Medulla oblongata (tissue), 1 donor: ENCODE measurements at regions not wholly inside any gene's neighbourhood (a gene's known extent, or its start where the extent isn't known, plus 50 kb on each side); places are given as distances from the start of the nearest gene placed in this dataset.
"Not testable (repeated sequence)": the region's sequence is repeated elsewhere in the genome, so short reads cannot be mapped to it uniquely, and the experiment has no call there.

ENCODE experiments used
- DNase-seq: peaks from one replicate; pipeline ENCODE4 v3.0.0-alpha.2; 2015; ENCODE audit errors: extremely low spot score

GRCh38 chr6:134636186-134636799 is 313.6 kb downstream of the ALDH8A1 start:
- no peak for DNase-seq

GRCh38 chr6:134634966-134635365 is 314.9 kb downstream of the ALDH8A1 start:
- no peak for DNase-seq

- DNase-seq = no peak
Observed at GRCh38 chr6:134634466-134634865, 315.4 kb downstream of the ALDH8A1 start.

- peak; percentile 54 for DNase-seq
Observed at GRCh38 chr6:134632982-134633940, 315.3 kb upstream of the SGK1 start.

GRCh38 chr6:134632024-134632423 is 314.1 kb upstream of the SGK1 start:
- peak; percentile 69 for DNase-seq

GRCh38 chr6:134631398-134631924 is 313.5 kb upstream of the SGK1 start:
- DNase-seq = no peak

- peak; percentile 89 for DNase-seq
Observed at GRCh38 chr6:134630508-134631121, 312.7 kb upstream of the SGK1 start.

- DNase-seq = no peak
Observed at GRCh38 chr6:134628154-134628553, 310.2 kb upstream of the SGK1 start.

- no peak for DNase-seq
Observed at GRCh38 chr6:134627707-134628106, 309.8 kb upstream of the SGK1 start.

- no peak for DNase-seq
Observed at GRCh38 chr6:134626589-134626988, 308.7 kb upstream of the SGK1 start.

GRCh38 chr6:134626086-134626485 is 308.2 kb upstream of the SGK1 start:
- DNase-seq = no peak

GRCh38 chr6:134624781-134625180 is 306.9 kb upstream of the SGK1 start:
- no peak for DNase-seq

- no peak for DNase-seq
Observed at GRCh38 chr6:134623401-134623800, 305.5 kb upstream of the SGK1 start.

- DNase-seq = no peak
Observed at GRCh38 chr6:134622382-134623173, 304.7 kb upstream of the SGK1 start.

- DNase-seq = no peak
Observed at GRCh38 chr6:134621858-134622257, 303.9 kb upstream of the SGK1 start.

- no peak for DNase-seq
Observed at GRCh38 chr6:134619789-134620188, 301.9 kb upstream of the SGK1 start.

- no peak for DNase-seq
Observed at GRCh38 chr6:134619077-134619476, 301.2 kb upstream of the SGK1 start.

GRCh38 chr6:134614606-134615485 is 296.9 kb upstream of the SGK1 start:
- no peak for DNase-seq

GRCh38 chr6:134612128-134612527 is 294.2 kb upstream of the SGK1 start:
- not testable (repeated sequence) for DNase-seq

GRCh38 chr6:134610411-134610810 is 292.5 kb upstream of the SGK1 start:
- DNase-seq = no peak
